Spleen (tissue), 7 donors: ENCODE measurements at regions not wholly inside any gene's neighbourhood (a gene's known extent, or its start where the extent isn't known, plus 50 kb on each side); places are given as distances from the start of the nearest gene placed in this dataset.

Experiments
- CTCF ChIP-seq, 11 experiments: fragments of 200-600 bp in 7 of 11; fragments of 450-650 bp in 4 of 11; sonication (generic) in 4 of 11; IDR thresholded peaks in 8 of 11; conservative IDR thresholded peaks in 3 of 11; 1 replicate in 7 of 11; 2 replicates in 4 of 11; pipeline versions ENCODE4 v1.4.0 to v1.8.0; 2016 to 2021; ENCODE audit warnings: antibody characterized with exemption in 11 of 11, inconsistent platforms in 4 of 11, mild to moderate bottlenecking in 1 of 11
- POLR2A ChIP-seq, 3 donors: fragments of 450-650 bp; IDR thresholded peaks; one replicate each; pipeline ENCODE4 v1.5.1; 2017; ENCODE audit warnings: antibody characterized with exemption in 3 of 3, mild to moderate bottlenecking in 1 of 3
- POLR2AphosphoS5 ChIP-seq, 3 donors: sonication (generic); formaldehyde crosslinking; IDR thresholded peaks; one replicate each; pipeline ENCODE4 v1.5.1; 2017; ENCODE audit warnings: antibody characterized with exemption in 3 of 3
- donor health status: DM: no; HTN: no; CAD: no; lungs with moderate emphysema.
- donor health status: DM: no; HTN: no; CAD: no.
- donor health status: DM: no; HTN: no; CAD: no.

GRCh38 chr4:177052211-177052934 lies 257.3 kb upstream of the NEIL3 start:
- no peak for TF ChIP-seq POLR2AphosphoS5 (IDR thresholded peaks at IDR 0.05)
- TF ChIP-seq POLR2A (IDR thresholded peaks at IDR 0.05): no peak
- TF ChIP-seq CTCF (IDR thresholded peaks at IDR 0.05 in 8 of 11, conservative IDR thresholded peaks at IDR 0.05 in 3 of 11): no peak
